MM.1S (cell line): ENCODE measurements at regions not wholly inside any gene's neighbourhood (a gene's known extent, or its start where the extent isn't known, plus 50 kb on each side); places are given as distances from the start of the nearest gene placed in this dataset.

Experiments
- DNase-seq: peaks from one replicate; pipeline ENCODE4 v3.0.0-alpha.2; 2015
- H2AFZ ChIP-seq: fragments of 300-600 bp; sonication (generic); 2 replicates; pipeline ENCODE4 v1.6.0; 2016; ENCODE audit warnings: antibody characterized with exemption, low read length
- H3F3A ChIP-seq: fragments of 300-600 bp; sonication (generic); 2 replicates; pipeline ENCODE4 v1.6.1; 2016; ENCODE audit warnings: mild to moderate bottlenecking, antibody characterized with exemption, low read length, moderate library complexity, mixed read lengths; ENCODE audit not compliant: insufficient read depth
- H3K27ac ChIP-seq: fragments of 300-600 bp; sonication (generic); 2 replicates; pipeline ENCODE4 v1.5.1; 2016; ENCODE audit warnings: mild to moderate bottlenecking, low read length
- H3K27me3 ChIP-seq: fragments of 300-600 bp; sonication (generic); replicated peaks from 2 replicates; pipeline ENCODE4 v1.6.0; 2016; ENCODE audit warnings: low read length; ENCODE audit not compliant: insufficient read depth
- H3K36me3 ChIP-seq: fragments of 300-600 bp; sonication (generic); replicated peaks from 2 replicates; pipeline ENCODE4 v1.6.1; 2016; ENCODE audit warnings: mild to moderate bottlenecking, low read length, mixed read lengths; ENCODE audit not compliant: insufficient read depth
- H3K4me1 ChIP-seq: fragments of 300-600 bp; sonication (generic); 2 replicates; pipeline ENCODE4 v1.6.1; 2016; ENCODE audit warnings: low read length, mixed read lengths
- H3K4me2 ChIP-seq: fragments of 300-600 bp; sonication (generic); 2 replicates; pipeline ENCODE4 v1.6.0; 2016; ENCODE audit warnings: low read depth, low read length
- H3K4me3 ChIP-seq: fragments of 300-600 bp; sonication (generic); 2 replicates; pipeline ENCODE4 v1.5.1; 2016; ENCODE audit warnings: low read length, mixed read lengths
- H3K79me2 ChIP-seq: fragments of 300-600 bp; sonication (generic); 2 replicates; pipeline ENCODE4 v1.6.1; 2016; ENCODE audit warnings: mixed run types, low read length, mixed read lengths
- H3K9ac ChIP-seq: fragments of 300-600 bp; sonication (generic); 2 replicates; pipeline ENCODE4 v1.6.1; 2016; ENCODE audit warnings: low read length, mixed read lengths
- H3K9me2 ChIP-seq: fragments of 300-600 bp; sonication (generic); replicated peaks from 2 replicates; pipeline ENCODE4 v1.6.1; 2016; ENCODE audit warnings: mild to moderate bottlenecking, low read length, mixed read lengths; ENCODE audit not compliant: insufficient read depth
- H3K9me3 ChIP-seq: fragments of 300-600 bp; sonication (generic); replicated peaks from 2 replicates; pipeline ENCODE4 v1.6.1; 2016; ENCODE audit warnings: mild to moderate bottlenecking, low read length, mixed read lengths; ENCODE audit not compliant: insufficient read depth
- H4K20me1 ChIP-seq: fragments of 300-600 bp; sonication (generic); 2 replicates; pipeline ENCODE4 v1.6.1; 2016; ENCODE audit warnings: mild to moderate bottlenecking, low read length, moderate library complexity, mixed read lengths; ENCODE audit not compliant: insufficient read depth
- EZH2 ChIP-seq: fragments of 300-600 bp; sonication (generic); optimal IDR thresholded peaks from 2 replicates; pipeline ENCODE3; 2017; ENCODE audit warnings: low read depth, mild to moderate bottlenecking, antibody characterized with exemption, low read length, mixed read lengths
- EZH2phosphoT487 ChIP-seq: fragments of 300-600 bp; sonication (generic); IDR thresholded peaks from 2 replicates; pipeline ENCODE4 v1.6.1; 2018; ENCODE audit warnings: antibody characterized with exemption, low read length
- TF ChIP-seq, protein P1 (sequence below): fragments of 300-600 bp; sonication (generic); IDR thresholded peaks from 2 replicates; pipeline ENCODE4 v1.5.1; 2016; ENCODE audit warnings: antibody characterized with exemption, low read length, mixed read lengths

DNA sequence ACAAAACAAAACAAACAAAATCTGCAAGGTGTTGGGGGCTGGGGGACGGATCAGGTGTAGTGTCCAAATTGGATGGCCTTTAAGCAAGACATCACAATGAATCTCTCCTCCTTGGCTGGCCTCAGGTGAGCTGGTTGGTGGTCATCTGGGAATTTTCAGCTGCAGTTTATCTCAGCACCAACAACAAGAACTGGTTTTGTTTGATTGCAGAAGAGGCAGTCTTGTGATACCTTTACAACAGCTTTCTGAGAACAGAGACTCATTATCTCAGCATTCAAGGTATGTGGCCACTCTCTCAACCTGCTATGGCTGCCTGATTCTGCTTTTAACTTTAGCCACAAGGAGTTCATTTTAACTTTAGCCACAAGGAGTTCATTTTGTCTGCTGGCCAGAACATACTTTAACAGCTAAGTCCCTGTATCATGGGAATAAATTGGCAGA is 1543.4 kb downstream of the EFNA5 start:
- Histone ChIP-seq H3K79me2 (no peaks in the 10 kb centered on the region), H3K27me3 (no peaks in the 10 kb centered on the region), H2AFZ (peak overlapping the region; percentile 46), H3K4me3 (peak overlapping the region; percentile 15), H3K9ac (peak overlapping the region; percentile 32; the same call in 1 of the 2 replicates), H3K4me1 (peaks cover 20% of the 10 kb centered on the region), H3F3A (peaks cover 18% of the 10 kb centered on the region), H3K27ac (peak overlapping the region; percentile 80), H4K20me1 (no peaks in the 10 kb centered on the region), H3K9me2 (no peaks in the 10 kb centered on the region), H3K4me2 (peak overlapping the region; percentile 70), H3K9me3 (no peaks in the 10 kb centered on the region), H3K36me3 (no peaks in the 10 kb centered on the region)
- TF ChIP-seq, protein P1, sequence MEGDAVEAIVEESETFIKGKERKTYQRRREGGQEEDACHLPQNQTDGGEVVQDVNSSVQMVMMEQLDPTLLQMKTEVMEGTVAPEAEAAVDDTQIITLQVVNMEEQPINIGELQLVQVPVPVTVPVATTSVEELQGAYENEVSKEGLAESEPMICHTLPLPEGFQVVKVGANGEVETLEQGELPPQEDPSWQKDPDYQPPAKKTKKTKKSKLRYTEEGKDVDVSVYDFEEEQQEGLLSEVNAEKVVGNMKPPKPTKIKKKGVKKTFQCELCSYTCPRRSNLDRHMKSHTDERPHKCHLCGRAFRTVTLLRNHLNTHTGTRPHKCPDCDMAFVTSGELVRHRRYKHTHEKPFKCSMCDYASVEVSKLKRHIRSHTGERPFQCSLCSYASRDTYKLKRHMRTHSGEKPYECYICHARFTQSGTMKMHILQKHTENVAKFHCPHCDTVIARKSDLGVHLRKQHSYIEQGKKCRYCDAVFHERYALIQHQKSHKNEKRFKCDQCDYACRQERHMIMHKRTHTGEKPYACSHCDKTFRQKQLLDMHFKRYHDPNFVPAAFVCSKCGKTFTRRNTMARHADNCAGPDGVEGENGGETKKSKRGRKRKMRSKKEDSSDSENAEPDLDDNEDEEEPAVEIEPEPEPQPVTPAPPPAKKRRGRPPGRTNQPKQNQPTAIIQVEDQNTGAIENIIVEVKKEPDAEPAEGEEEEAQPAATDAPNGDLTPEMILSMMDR: peak; percentile 34
- TF ChIP-seq EZH2: no peak
- DNase-seq: peak; percentile 84

DNA sequence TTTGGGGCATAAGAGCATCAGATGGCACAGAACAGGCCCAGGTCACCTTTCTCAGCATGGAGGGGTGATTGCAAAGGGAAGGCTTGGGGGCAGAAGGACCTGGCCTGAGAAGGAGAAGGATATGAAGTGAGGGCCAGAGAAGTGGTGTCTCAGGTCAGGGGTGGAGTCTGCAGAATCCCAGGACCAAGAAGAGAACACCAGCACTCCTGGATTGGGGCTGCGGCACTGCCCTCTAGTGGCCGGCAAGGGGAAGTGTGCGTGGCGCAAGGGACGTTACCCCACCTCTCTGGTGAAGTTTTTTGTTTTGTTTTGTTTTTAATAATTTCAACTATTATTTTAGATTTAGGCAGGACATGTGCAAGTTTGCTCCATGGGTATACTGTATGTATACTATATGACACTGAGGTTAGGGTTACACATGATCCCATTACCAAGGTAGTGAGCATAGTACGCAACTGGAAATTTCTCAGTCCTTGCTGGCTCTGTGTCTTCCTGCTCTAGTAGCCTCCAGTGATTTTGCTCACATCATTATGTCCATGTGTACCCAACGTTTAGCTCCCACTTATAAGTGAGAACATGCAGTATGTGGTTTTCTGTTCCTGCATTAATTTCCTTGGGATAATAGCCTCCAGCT is 1548.6 kb downstream of the EFNA5 start:
- Histone ChIP-seq H3K9me2 (no peaks in the 10 kb centered on the region), H3K27ac (no peak overlapping the region), H3K4me2 (no peak overlapping the region), H2AFZ (no peak overlapping the region), H3K36me3 (no peaks in the 10 kb centered on the region), H3F3A (peaks cover 6% of the 10 kb centered on the region; the same call in 1 of the 2 replicates), H3K4me3 (no peak overlapping the region), H3K27me3 (no peaks in the 10 kb centered on the region), H4K20me1 (no peaks in the 10 kb centered on the region), H3K9ac (no peak overlapping the region), H3K9me3 (no peaks in the 10 kb centered on the region), H3K4me1 (peaks cover 8% of the 10 kb centered on the region), H3K79me2 (no peaks in the 10 kb centered on the region)
- peak; percentile 56 for DNase-seq
- TF ChIP-seq, protein P1: peak; percentile 94
- no peak for TF ChIP-seq EZH2phosphoT487

DNA sequence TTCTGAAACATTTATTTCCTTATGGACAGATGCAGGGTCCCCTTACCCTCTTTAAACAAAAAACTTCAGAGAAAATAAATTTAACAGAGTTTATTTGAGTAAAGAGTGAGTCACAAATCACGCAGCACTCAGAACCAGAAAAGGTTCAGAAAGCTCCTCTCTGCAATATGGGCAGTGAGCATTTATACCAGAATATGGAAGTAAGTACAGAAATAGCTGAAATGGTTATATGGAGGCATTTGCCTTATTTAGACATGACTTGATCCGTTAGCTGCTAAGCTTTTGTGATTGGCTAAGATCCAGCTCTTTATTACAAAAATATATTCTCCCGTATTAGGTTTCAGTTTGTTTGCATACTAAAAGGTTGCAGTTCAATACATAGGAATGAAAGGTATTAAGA is 1554.1 kb downstream of the EFNA5 start:
- Histone ChIP-seq H3K4me3 (no peak overlapping the region), H3K9ac (no peak overlapping the region), H3K9me2 (no peaks in the 10 kb centered on the region), H3K27ac (no peak overlapping the region), H3K9me3 (no peaks in the 10 kb centered on the region), H4K20me1 (no peaks in the 10 kb centered on the region), H3K27me3 (no peaks in the 10 kb centered on the region), H3K4me2 (no peak overlapping the region), H2AFZ (no peak overlapping the region), H3K79me2 (no peaks in the 10 kb centered on the region), H3K36me3 (no peaks in the 10 kb centered on the region), H3K4me1 (no peaks in the 10 kb centered on the region), H3F3A (no peaks in the 10 kb centered on the region)
- TF ChIP-seq EZH2 (no peak), EZH2phosphoT487 (no peak)
- TF ChIP-seq, protein P1: no peak
- DNase-seq: no peak
